HG02678 (cell line): ENCODE measurements at regions not wholly inside any gene's neighbourhood (a gene's known extent, or its start where the extent isn't known, plus 50 kb on each side); places are given as distances from the start of the nearest gene placed in this dataset.

Experiments used
- ATAC-seq: cut with Tn5 transposase; IDR thresholded peaks from one replicate; pipeline ENCODE4 v1.9.1; 2021; ENCODE audit warnings: mild to moderate bottlenecking, moderate library complexity; ENCODE audit not compliant: unreplicated experiment

GRCh38 chr2:12331698-12332097 is 385.0 kb upstream of the TRIB2 start:
- no peak for ATAC-seq

GRCh38 chr2:12333293-12333692 is 383.4 kb upstream of the TRIB2 start:
- no peak for ATAC-seq

GRCh38 chr2:12334412-12334966 is 382.2 kb upstream of the TRIB2 start:
- ATAC-seq, result no peak

GRCh38 chr2:12335131-12335530 is 381.6 kb upstream of the TRIB2 start:
- ATAC-seq, result no peak

- ATAC-seq, result no peak
Observed at GRCh38 chr2:12335995-12336394, 380.7 kb upstream of the TRIB2 start.

GRCh38 chr2:12338946-12339697 is 377.6 kb upstream of the TRIB2 start:
- ATAC-seq, result no peak

GRCh38 chr2:12340164-12340563 is 376.6 kb upstream of the TRIB2 start:
- no peak for ATAC-seq

GRCh38 chr2:12341215-12341614 is 375.5 kb upstream of the TRIB2 start:
- no peak for ATAC-seq

GRCh38 chr2:12341920-12342319 is 374.8 kb upstream of the TRIB2 start:
- ATAC-seq, result no peak

- no peak for ATAC-seq
Observed at GRCh38 chr2:12343141-12343540, 373.6 kb upstream of the TRIB2 start.

GRCh38 chr2:12347066-12347493 is 369.7 kb upstream of the TRIB2 start:
- no peak for ATAC-seq

- ATAC-seq, result no peak
Observed at GRCh38 chr2:12348216-12348615, 368.5 kb upstream of the TRIB2 start.

GRCh38 chr2:12350821-12351220 is 365.9 kb upstream of the TRIB2 start:
- no peak for ATAC-seq

GRCh38 chr2:12352889-12353288 is 363.8 kb upstream of the TRIB2 start:
- ATAC-seq, result no peak

- ATAC-seq, result no peak
Observed at GRCh38 chr2:12361506-12361905, 355.2 kb upstream of the TRIB2 start.

- ATAC-seq, result no peak
Observed at GRCh38 chr2:12363138-12363537, 353.6 kb upstream of the TRIB2 start.

- no peak for ATAC-seq
Observed at GRCh38 chr2:12363569-12363968, 353.2 kb upstream of the TRIB2 start.

GRCh38 chr2:12369566-12369965 is 347.2 kb upstream of the TRIB2 start:
- no peak for ATAC-seq

- no peak for ATAC-seq
Observed at GRCh38 chr2:12376025-12376424, 340.7 kb upstream of the TRIB2 start.

- ATAC-seq, result no peak
Observed at GRCh38 chr2:12379143-12379542, 337.6 kb upstream of the TRIB2 start.

- no peak for ATAC-seq
Observed at GRCh38 chr2:12381543-12382325, 335.0 kb upstream of the TRIB2 start.

GRCh38 chr2:12382366-12382765 is 334.4 kb upstream of the TRIB2 start:
- ATAC-seq, result no peak
